GM12892 (cell line): ENCODE measurements at regions not wholly inside any gene's neighbourhood (a gene's known extent, or its start where the extent isn't known, plus 50 kb on each side); places are given as distances from the start of the nearest gene placed in this dataset.
"Not testable (repeated sequence)": the region's sequence is repeated elsewhere in the genome, so short reads cannot be mapped to it uniquely, and the experiment has no call there.

Experiments
- POLR2A ChIP-seq: IDR thresholded peaks from 2 replicates; pipeline ENCODE4 v1.6.1; 2011; ENCODE audit warnings: low read depth, low read length, control low read depth
- POLR2AphosphoS5 ChIP-seq: IDR thresholded peaks from 2 replicates; pipeline ENCODE4 v1.6.1; 2011; ENCODE audit warnings: low read depth, low read length, control low read depth
- TAF1 ChIP-seq: IDR thresholded peaks from 2 replicates; pipeline ENCODE4 v1.6.1; 2011; ENCODE audit warnings: low read depth, mild to moderate bottlenecking, control low read depth, low read length, borderline replicate concordance

- not testable (repeated sequence) for TF ChIP-seq POLR2A, TAF1, POLR2AphosphoS5
These were observed 615.6 kb downstream of the RPIA start for GRCh38 chr2:89306869-89307637.
